ENCODE measurements at regions not wholly inside any gene's neighbourhood (a gene's known extent, or its start where the extent isn't known, plus 50 kb on each side); places are given as distances from the start of the nearest gene placed in this dataset.
"Not testable (repeated sequence)": the region's sequence is repeated elsewhere in the genome, so short reads cannot be mapped to it uniquely, and the experiment has no call there.

- TF ChIP-seq, protein P1, sequence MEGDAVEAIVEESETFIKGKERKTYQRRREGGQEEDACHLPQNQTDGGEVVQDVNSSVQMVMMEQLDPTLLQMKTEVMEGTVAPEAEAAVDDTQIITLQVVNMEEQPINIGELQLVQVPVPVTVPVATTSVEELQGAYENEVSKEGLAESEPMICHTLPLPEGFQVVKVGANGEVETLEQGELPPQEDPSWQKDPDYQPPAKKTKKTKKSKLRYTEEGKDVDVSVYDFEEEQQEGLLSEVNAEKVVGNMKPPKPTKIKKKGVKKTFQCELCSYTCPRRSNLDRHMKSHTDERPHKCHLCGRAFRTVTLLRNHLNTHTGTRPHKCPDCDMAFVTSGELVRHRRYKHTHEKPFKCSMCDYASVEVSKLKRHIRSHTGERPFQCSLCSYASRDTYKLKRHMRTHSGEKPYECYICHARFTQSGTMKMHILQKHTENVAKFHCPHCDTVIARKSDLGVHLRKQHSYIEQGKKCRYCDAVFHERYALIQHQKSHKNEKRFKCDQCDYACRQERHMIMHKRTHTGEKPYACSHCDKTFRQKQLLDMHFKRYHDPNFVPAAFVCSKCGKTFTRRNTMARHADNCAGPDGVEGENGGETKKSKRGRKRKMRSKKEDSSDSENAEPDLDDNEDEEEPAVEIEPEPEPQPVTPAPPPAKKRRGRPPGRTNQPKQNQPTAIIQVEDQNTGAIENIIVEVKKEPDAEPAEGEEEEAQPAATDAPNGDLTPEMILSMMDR (IDR thresholded peaks at IDR 0.05): not testable (repeated sequence)
- TF ChIP-seq POLR2A (IDR thresholded peaks at IDR 0.05): not testable (repeated sequence)
These were observed 83.6 kb downstream of the NPIPA8 start for GRCh38 chr16:18252943-18253342.
